GM10266 (cell line): ENCODE measurements at regions not wholly inside any gene's neighbourhood (a gene's known extent, or its start where the extent isn't known, plus 50 kb on each side); places are given as distances from the start of the nearest gene placed in this dataset.

Source experiments
- DNase-seq: peaks from one replicate; pipeline ENCODE4 v3.0.0; 2012; ENCODE audit errors: extremely low spot score
- CTCF ChIP-seq: IDR thresholded peaks from 2 replicates; pipeline ENCODE4 v1.5.1; 2012; ENCODE audit warnings: mild to moderate bottlenecking, low read depth; ENCODE audit not compliant: control insufficient read depth, insufficient read depth; ENCODE audit errors: missing control alignments

DNA sequence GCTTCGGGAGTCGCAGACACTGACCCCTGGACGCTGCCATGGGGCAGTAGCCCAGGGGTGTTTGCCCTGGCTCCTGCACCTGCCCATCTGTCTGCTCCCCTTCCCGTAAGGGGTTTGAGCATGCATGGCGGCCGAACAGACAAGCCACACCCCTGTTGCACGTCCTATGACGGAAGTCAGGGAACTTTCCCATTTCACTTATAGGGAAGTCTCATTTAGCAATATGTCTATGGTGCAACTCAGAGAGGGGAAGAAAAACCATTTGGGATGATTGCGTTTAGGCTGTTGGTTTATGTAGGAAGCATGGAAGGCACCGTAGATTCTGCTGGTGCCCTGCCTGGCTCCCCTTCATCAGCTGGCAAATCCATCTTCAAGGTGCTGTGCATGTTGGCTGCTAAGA lies 112.5 kb downstream of the HAPSTR1 start:
- no peak for DNase-seq
- TF ChIP-seq CTCF, result no peak

- no peak for DNase-seq
- no peak for TF ChIP-seq CTCF
Measured at GRCh38 chr16:9205661-9206060, 114.2 kb downstream of the HAPSTR1 start.

GRCh38 chr16:9206156-9206555 lies 114.7 kb downstream of the HAPSTR1 start:
- DNase-seq, result no peak
- no peak for TF ChIP-seq CTCF

GRCh38 chr16:9212621-9213020 lies 121.2 kb downstream of the HAPSTR1 start:
- DNase-seq, result no peak
- no peak for TF ChIP-seq CTCF

DNA sequence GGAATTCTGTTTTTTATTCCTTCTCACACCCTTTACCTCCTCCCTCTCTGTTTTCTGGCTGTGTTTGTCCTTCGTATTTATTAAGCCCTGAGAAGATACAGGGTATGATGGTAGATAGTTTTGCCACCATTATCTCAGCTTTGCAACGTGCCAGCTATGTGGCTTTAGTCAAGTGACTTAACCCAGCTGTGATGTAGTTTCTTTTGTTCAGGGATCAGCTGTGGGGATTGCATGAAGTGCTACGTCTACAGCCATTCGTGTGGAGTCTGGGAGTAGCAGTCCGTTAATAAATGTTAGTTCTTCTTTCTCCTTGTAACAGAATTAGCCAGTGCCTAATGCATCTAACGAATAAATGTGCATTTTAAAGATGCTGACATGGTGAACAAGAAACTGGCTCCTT lies 128.4 kb downstream of the HAPSTR1 start:
- TF ChIP-seq CTCF, result no peak
- no peak for DNase-seq

GRCh38 chr16:9225527-9226316 lies 134.3 kb downstream of the HAPSTR1 start:
- TF ChIP-seq CTCF, result peak; percentile 38
- DNase-seq, result peak; percentile 28

DNA sequence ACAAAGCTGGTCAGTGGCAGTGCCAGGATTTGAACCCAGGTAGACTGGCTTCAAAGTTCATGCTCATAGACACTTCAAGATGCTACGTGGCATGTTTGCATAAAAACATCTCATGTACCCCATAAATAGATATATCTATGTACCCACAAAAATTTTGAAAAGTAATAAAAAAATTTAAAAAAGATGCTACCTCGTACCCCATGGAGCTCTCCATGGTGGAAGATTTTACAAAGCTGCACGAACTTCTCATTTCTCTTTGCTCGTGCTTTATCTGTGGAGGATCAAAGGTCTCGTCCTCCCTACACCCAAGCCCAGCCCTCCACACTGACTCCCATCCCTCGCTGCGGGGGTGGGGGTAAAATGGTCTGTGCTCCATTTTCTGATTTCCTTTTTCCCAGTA lies 135.5 kb downstream of the HAPSTR1 start:
- DNase-seq, result no peak
- no peak for TF ChIP-seq CTCF
